GM19035 (cell line): ENCODE measurements at regions not wholly inside any gene's neighbourhood (a gene's known extent, or its start where the extent isn't known, plus 50 kb on each side); places are given as distances from the start of the nearest gene placed in this dataset.
"Not testable (repeated sequence)": the region's sequence is repeated elsewhere in the genome, so short reads cannot be mapped to it uniquely, and the experiment has no call there.

Source experiments
- ATAC-seq: cut with Tn5 transposase; IDR thresholded peaks from one replicate; pipeline ENCODE4 v1.9.1; 2021; ENCODE audit not compliant: unreplicated experiment

DNA sequence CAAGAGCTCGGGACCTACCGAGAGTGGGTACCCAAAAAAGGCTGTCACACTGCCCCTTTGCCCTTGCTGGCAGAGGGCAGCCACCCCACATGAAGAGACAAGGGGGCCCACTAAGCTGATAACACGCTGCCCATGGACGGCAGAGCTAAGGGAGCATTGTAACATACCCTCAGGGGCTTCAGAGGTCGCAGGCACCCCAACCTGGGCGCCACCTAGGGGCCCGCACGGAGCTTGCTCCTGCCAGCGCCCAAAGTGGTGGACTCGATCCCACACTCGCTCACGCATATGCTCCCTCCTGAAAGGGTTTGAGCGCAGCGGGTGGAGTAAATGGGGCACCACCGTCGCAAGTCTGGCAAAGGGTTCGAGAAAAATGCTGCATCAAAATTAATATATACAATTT is 975.4 kb downstream of the ZPLD1 start:
- no peak for ATAC-seq

DNA sequence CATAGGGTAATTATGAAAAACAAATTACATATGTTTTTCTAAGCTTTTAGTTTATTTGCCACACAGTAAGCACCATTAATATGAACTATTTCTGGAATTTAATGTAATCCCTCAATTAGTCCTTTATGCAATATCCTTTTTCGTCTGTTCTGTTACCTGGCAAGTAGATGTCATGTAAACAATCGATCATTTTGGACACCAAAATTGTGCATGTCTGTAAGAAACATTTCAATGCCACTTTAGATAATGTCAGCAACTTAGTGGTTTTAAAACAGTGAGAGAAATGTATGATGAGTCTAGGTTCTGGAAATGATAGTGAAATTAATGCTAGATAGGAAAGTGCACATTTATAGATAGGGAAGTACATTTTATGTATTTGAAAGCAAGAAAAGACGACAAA is 986.6 kb downstream of the ZPLD1 start:
- ATAC-seq, result no peak

DNA sequence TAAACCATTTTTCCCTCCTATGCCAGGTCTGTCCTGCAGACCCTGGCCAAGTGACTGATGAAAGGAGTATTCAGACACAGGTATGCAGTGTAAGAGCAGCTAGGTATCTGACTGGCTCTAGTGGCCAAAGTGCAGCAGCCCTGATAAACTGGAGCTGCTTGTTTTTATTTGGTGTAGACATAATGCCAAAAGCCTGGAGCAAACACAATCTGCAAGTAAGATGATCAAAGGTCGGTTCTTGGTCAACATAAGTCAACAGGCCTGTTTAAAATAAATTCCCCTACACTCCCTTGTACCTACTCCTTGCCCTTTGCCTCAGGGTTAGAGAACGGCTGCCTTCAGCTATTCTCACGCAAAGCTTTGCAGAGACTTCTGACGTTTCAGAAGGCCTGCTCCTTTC is 1003.1 kb downstream of the ZPLD1 start:
- no peak for ATAC-seq

DNA sequence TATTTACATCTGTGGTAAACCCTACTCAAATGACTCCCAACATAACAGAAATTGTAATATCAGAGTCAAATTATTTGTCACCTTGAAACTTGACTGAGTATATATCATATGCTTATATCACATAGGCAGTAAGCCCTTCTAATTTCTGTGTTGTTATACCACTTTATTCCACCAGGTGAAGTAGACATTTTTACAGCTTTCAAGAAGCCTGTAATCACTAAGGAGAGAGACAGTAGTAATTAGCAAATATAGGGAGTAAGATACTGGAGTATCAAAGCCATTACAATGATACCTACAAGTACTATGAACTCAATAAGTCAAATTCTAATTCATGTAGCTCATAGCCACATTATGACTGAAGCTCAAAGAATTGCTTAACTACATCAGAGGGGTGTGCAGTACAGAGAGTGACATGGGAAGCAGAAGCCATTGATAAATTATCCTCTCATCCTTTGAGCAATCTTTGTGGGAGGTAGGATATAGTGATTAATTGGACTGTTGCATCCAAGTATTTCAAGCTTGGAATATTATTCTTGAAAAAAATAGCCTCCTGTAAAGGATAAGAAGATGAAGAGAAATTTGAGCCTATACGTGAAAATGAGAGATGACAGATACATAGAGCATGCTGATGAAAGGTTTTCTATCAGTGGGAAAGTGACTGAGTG is 1005.9 kb downstream of the ZPLD1 start:
- ATAC-seq, result peak; percentile 89

DNA sequence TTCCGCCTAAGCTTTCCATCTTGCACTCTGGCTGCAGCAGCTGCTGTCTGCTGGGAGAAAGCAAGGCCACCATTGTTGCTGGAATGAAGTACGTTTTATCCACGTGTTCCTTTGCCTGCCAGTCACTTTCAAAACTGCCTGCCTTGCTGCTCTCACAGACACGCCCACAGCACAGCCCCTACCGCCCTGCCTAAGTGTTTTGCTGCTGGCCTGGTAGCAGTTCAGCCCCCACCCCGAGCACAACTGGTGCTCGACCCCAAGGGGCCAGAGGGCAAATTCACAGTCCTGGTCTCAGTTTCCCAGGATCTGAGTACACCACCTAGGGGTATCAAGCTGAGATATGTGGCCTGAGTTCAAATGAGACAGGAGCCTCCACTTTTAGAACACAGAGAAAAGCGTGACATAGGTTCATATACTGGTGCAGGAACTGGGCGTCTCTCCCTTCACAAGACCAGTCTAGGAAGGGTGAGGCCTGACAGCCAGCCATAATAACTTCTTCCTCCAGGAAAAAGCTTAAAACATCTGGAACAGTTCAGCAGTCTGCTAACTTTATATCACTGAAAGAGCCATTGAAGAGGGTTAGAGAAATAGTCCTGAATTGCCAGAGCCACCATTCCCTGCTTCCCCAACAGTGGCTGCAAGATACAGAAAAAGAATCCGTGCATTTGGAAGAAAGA is 1012.3 kb downstream of the ZPLD1 start:
- no peak for ATAC-seq

DNA sequence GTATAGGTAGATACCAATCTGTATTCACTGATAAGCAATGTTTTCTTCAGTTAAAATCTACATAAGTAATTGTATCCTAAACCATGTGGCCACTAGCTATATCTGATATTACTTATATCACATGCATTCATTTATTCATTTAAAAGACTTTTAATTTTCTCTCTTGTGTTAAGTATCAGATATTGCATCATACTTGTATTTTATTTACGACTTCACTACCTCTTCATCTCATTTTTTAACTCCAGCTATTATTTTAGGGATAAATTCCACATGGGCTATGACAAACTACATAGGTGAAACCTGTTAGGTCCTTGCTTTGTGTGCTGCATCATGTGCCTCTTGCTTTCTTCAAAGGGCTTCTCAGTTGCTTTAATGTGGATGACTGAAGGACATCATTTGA is 1018.3 kb downstream of the ZPLD1 start:
- ATAC-seq, result no peak

DNA sequence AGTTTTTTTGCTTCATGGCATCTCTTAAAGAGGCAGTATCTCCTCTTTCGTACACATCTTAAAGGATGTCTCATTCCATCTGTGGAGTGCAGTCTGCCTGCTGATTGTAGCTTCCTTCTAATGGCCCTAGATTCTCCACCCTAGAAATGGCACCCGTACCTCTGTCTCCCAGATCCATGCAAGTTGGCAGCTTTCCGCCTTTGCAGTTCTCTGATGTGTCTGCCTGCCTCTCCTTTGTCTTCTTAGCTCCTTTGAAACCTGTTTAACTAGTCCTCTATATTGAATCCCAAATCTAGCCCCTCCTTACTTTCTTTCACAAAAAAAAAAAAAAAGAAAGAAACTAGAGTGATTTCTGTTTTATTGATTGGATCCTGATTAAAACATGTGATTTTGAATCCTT is 1025.0 kb downstream of the ZPLD1 start:
- no peak for ATAC-seq

DNA sequence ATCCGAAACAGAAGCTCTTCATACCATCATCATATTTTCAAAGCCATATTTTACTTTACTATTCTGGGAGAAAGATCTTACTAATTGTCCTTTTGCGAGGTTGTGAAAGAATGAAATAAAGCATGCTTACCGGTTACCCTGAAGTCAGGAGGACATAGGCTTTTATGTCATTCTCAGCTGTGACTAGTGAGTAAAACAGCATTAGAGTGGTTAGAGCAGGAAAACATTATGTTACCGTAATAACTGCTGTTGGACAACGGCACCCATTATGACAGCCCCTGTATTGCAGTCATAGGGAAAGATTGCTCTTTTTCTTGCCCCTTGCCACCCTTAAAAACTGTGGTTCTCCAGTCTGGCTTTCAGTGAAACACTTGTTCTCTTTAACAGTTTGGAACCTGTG is 1035.7 kb downstream of the ZPLD1 start:
- no peak for ATAC-seq

DNA sequence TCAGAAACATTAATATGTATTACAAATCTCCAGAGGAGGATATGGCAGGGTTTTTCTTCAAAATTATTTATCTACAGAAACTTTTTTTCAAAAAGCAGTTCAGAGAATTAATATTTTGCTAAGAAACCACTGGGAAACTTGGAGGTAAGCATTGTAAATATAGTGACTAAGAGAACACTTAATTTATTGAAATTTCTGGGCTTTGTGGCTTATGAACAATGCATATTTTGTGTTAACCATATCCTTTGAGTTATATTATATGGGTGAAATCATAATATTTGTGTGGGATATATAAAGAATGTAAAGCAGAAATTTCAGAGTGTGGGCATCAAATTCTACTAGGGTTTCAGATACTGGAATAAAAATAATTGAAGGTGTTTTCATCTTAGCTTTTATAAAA is 1059.2 kb downstream of the ZPLD1 start:
- no peak for ATAC-seq

DNA sequence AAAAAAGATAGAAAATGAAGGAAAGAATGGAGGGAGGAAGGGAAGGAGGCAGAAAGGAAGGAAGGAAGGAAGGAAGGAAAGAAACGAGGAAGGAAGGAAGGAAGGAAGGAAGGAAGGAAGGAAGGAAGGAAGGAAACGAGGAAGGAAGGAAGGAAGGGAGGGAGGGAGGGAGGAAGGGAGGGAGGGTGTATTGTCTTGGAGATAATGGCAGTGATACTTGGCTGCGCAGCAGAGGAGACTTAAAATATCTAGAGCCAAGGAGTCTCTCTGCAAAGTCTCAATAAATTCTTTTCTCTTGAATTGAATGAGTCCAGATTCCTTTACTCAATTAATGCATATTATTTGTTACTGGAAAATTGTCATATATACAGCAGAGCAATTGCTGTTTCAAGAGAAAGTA is 1059.7 kb downstream of the ZPLD1 start:
- no peak for ATAC-seq

DNA sequence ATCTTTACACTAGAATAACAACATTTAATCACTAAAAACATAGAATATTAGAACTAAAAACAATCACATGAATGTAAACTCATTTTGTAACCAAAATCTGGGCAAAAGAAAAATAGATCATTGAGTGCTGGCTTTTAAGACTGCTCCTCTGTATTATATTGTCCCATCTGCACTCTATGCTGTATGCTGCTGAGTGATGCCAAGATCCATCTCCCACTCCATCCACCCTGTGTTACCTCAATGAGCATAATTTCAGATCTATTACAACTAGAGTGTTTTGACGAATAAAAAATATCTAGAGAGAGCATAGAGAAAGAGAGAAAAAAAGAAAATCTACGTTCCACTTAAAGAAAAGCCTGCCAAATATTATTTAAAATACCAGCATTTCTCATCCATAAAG is 1060.4 kb downstream of the ZPLD1 start:
- ATAC-seq, result no peak

DNA sequence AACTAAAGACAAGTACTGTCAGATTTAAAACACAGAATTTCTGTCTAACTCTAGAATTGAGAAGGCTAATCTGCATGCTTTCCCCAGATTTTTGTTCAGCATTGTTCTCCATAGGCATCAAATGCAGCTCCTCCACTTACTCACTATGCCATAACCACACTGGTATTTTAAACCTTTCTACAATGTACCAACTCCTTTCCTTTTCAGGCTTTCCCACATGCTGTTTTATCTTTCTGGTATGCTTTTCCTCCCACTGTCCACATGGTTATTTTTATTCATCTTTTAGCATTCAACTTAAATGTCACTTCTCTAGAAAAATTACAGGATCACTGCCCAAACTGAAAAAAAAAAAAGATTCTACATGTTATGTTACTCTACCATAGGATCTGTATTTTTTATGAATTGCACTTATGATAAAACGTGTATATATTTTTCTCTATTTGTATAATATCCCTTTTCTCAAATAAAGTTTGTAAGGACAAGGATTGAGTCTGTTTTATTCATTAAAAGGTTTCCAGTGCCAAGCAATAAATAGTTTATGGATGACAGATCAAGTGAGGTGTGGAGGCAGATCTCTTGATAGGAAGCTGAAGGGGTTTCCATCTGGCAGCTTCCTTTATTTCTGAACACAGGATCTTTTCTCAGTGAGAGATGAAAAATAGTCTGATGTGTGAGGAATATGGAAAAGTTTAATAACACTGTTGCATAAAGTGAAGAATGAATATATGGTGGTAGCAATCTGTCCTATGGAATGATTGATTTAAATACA is 1064.5 kb downstream of the ZPLD1 start:
- no peak for ATAC-seq

DNA sequence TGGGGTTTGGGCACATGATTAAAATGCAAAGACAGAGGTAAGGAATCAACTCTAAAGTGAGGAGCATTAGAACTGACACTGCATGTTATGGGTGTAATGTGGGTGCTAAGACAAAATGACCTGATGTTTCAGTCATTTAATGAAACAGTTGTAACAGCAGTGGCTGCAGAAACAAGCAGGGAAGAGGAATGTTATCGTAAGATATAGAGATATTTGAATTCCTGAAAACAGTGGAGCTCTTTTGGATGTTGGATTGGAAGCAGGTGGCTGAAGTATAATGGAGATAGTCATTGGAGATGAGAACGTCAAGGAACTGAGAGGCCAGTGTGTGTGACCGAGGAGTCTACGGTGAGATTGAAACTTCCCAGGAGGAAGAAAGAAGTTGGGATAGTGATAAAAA is 1065.2 kb downstream of the ZPLD1 start:
- ATAC-seq, result no peak

DNA sequence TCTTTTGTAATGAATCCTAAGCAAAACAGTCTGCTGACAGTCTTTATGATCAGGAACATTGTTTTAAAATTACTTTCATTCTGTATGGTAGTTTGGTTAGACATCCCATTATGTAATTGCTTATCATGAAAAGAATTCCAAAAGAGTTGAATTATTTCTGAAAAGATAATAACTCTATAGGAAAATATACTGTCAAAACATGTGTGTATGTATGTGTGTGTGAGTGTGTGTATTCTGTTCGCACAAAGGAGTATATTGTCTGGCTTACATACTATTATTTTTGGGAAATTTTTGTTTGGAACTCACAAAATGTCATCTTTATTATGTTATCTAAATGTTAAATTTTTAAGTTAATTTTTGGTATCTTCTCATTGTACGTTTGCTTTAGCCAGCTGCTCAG is 1075.9 kb downstream of the ZPLD1 start:
- no peak for ATAC-seq

DNA sequence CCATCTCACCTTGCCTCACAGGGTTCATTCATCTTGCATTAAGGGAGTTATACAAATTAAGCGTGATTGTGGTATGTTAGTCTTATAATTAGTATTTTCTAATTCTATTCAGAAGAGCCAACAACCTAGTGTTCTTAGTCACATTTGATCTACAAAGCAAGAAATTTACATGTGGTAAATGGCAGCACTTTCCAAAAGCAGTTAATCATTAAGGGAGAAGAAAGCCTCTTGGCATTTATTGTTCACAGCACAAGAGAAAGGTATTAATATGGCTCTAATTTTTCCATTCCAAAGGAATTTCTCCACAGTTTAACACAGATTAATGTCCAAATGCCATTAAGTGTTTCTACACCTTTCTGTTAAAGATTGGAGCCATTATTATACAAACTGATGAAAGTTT is 1077.1 kb downstream of the ZPLD1 start:
- no peak for ATAC-seq

DNA sequence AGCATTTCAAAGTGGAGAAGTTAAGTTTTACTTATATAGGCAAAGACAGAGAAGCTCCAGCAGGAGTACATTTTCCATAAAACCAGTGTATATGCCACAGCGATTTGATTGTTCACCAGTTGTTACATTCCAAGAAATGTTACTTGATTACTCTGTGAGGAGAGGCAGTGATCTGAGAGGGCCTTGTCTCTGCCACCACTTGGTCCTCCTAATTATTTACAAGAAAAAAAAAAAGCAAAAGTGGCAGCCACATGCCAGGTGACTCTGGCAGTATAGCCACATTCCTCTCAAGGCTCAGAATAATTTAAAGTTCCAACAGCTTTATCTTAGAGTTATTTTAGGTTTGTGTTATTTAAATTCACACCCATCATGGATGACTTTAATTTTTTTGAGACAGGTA is 1077.8 kb downstream of the ZPLD1 start:
- ATAC-seq, result no peak

DNA sequence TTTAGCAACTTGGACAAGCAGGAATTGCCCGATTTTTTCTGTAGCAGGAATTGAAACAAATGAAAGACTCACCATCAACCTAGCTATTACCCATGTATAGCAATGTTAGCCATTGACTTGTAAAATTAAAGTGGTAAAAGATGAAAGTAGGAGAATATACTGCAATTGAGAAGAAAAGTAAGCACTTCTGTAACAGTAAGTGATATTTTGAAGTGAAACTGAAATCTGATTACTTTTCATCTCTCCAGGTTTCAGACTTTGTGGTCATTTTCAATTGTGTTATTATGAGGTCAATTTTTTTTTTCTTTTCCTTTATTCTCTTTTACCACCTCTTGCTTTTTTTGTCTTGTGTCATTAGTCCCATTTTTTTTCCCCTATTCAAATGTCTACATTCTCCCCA is 1078.2 kb downstream of the ZPLD1 start:
- ATAC-seq, result no peak

DNA sequence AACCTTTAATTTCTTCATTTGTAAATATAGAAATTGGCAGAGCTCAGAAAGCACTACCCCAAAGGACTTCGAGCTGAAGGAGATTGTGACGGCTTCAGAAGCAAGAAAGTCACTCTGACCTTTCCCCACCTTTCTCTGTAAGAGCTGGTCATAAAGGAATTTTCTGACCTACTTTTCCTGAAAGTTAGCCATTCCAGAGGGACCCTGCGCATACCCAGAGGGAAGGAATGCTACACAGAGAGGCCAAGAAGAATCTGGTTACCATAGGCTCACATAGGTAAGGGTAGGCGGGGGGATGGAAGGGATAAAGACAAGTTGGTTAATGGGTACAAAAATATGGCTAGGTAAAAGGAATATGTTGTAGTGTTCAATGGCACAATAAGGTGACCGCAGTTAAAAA is 1080.3 kb downstream of the ZPLD1 start:
- ATAC-seq, result no peak

DNA sequence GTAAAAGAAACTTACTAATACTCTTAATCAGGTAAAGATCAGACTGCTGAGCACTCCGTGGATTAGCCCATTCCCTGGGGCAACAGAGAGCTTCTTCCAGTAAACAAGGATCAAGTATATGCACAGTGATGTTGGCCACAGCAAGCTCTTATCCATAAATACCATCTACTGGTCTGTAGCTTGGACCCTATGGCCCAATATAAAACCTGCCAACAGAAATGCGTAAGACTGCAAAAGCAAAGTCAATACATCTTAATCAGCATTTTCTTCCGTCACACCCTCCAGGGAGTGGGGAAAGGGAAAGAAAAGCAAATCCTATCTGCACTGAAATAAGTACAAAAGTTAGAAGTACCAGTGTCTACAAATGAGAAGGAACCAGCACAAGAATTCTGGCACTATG is 1082.1 kb downstream of the ZPLD1 start:
- ATAC-seq, result no peak

DNA sequence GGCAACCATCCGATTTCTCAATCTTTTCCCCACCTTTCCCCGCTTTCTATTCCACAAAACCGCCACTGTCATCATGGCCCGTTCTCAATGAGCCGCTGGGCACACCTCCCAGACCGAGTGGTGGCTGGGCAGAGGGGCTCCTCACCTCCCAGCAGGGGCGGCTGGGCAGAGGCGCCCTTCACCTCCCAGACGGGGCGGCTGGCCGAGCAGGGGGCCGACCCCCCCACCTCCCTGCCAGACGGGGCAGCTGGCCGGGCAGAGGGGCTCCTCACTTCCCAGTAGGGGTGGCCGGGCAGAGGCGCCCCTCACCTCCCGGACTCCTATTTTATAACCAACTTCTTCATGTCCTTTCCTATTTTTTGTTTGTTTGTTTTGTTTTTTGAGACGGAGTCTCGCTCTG is 1096.5 kb downstream of the ZPLD1 start:
- not testable (repeated sequence) for ATAC-seq

DNA sequence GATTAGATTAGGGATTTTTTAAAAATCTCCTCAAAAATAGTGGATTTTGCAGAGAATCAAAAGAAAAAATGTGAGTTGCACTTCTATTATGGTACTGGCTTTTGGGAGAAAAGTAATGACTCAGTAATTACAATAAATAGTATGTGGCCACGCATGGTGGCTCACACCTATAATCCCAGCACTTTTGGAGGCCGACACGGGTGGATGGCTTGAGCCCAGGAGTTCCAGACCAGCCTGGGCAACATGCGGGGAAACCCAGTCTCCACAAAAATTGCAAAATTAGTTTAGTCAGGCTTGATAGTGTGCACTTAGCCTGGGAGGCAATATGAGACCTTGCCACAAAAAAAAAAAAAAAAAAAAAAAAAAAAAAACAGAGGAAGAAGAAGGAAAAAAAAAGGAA is 1098.2 kb downstream of the ZPLD1 start:
- no peak for ATAC-seq

DNA sequence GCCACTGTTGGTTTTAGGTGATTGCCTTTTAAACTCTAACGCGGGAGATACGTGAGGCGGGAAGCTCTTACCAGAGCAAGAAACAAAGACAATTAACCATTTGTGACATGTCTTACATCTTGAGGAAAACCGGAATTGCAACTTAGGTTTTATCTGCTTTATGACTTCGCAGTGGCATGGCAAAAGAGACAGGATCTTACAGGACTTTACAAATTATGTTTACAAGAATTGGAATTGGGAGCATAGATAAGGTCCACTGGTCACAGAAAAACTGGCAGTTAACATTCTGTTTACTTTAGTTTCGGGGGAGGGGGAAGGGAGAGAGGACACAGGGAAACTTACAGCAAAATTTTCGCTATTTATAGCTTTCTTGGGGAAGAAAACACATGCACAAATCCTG is 1119.6 kb downstream of the ZPLD1 start:
- ATAC-seq, result no peak
